ENCODE measurements at regions not wholly inside any gene's neighbourhood (a gene's known extent, or its start where the extent isn't known, plus 50 kb on each side); places are given as distances from the start of the nearest gene placed in this dataset.
A peak's percentile ranks its signal among the peaks of the same experiment; 100 is the strongest.

DNA sequence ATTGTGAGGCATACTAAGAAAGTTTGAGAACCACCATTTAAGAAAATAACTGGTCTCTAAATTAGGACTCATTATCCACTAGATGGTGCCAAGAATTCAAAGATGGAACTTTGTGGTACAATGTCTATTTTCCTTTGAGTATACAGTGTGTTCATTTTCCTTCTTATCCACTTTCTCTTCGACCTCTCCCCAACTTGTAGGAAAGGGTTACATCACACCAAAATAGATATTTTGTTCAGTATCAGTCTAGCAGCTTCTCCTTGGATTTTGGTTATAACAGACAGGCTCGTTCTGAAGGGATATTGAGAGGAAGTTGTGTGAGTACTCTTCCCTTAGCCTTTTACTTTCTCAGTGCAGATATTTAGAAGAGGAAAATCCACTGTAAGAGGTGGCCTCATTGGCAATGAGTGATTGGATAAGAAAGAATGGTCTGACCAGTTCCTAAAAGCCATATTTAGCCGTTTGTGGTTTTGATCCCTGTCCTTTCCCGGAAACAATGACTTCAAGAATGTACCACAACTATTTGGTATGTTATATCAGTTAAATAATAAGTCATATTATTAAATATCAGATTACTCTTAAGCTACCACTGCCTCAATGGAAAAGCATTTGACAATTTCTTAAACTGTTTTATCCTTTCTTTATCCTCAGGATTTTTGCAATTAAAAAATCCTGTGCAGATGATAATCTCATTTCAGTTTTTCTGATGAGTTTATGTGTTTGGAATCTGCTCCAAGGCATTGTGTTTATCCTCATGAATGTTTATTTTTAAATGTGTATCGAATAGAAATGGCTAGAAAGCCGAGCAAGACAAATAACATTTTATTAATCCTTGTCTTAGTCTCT is 69.0 kb upstream of the GRAMD2B start:
- Mint-ChIP-seq H3K9me3 (no peaks in the 10 kb centered on the region), H3K4me3 (no peak overlapping the region), H3K27me3 (ENCODE audit: low read depth) (no peaks in the 10 kb centered on the region), H3K36me3 (ENCODE audit: low read depth) (no peaks in the 10 kb centered on the region), H3K4me1 (peaks cover 42% of the 10 kb centered on the region), H3K27ac (ENCODE audit: unreplicated experiment) (peak overlapping the region; percentile 97)
- TF ChIP-seq, protein P1, sequence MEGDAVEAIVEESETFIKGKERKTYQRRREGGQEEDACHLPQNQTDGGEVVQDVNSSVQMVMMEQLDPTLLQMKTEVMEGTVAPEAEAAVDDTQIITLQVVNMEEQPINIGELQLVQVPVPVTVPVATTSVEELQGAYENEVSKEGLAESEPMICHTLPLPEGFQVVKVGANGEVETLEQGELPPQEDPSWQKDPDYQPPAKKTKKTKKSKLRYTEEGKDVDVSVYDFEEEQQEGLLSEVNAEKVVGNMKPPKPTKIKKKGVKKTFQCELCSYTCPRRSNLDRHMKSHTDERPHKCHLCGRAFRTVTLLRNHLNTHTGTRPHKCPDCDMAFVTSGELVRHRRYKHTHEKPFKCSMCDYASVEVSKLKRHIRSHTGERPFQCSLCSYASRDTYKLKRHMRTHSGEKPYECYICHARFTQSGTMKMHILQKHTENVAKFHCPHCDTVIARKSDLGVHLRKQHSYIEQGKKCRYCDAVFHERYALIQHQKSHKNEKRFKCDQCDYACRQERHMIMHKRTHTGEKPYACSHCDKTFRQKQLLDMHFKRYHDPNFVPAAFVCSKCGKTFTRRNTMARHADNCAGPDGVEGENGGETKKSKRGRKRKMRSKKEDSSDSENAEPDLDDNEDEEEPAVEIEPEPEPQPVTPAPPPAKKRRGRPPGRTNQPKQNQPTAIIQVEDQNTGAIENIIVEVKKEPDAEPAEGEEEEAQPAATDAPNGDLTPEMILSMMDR (conservative IDR thresholded peaks at IDR 0.05): peak; percentile 74
- DNase-seq (ENCODE audit: low read depth, low spot score): no peak

DNA sequence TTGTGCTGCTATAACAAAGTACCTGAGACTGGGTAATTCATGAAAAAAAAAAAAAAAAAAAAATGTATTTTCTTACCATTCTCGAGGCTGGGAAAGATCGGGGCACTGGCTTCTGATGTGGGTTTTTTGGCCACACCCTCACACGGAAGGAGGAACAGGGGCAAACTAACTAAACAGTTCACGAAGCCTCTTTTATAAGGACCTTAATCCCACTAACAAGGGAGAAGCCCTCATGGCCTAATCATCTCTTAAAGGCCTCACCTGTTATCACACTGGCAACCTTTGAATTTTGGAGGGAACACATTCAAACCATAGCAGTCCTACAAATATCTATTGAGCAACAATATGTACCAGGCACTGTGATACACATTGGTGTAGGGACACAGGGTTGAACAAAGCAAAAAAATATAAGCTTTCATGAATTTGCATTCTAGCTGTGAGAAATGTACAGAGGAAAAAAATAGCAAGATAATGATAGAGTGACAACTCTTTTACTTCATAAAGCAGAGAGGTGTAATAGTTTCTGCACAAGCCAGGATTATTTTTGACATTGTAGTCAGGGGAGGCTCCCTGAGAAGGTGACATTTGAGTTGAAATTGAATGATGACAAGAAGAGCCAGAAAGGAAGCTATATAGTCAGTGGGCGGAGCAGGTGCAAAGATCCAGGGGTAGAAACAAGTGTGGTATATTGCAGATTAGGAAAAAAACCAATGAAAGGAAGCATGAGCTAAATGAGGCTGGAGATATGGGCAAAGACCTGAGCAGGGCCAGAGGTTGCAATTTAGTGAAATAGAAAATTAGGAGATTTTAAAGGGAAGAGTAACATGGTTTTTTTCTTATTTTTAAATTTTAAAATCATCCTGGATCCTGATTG is 68.1 kb upstream of the GRAMD2B start:
- no peaks in the 10 kb centered on the region for H3K27me3 Mint-ChIP-seq (ENCODE audit: low read depth)

GRCh38 chr5:126355940-126356339 is 67.3 kb upstream of the GRAMD2B start:
- DNase-seq (ENCODE audit: low read depth, low spot score): no peak
- H3K27me3 Mint-ChIP-seq (ENCODE audit: low read depth): no peaks in the 10 kb centered on the region
- peaks cover 30% of the 10 kb centered on the region for H3K4me1 Mint-ChIP-seq
- no peak overlapping the region for H3K27ac Mint-ChIP-seq (ENCODE audit: unreplicated experiment)
- H3K36me3 Mint-ChIP-seq (ENCODE audit: low read depth): no peaks in the 10 kb centered on the region
- H3K9me3 Mint-ChIP-seq: no peaks in the 10 kb centered on the region
- TF ChIP-seq, protein P1 (conservative IDR thresholded peaks at IDR 0.05): no peak
- no peak overlapping the region for H3K4me3 Mint-ChIP-seq

More for the DNA sequence above, 68.1 kb upstream of the GRAMD2B start:
- Mint-ChIP-seq H3K36me3 (ENCODE audit: low read depth) (no peaks in the 10 kb centered on the region), H3K4me1 (peaks cover 33% of the 10 kb centered on the region), H3K4me3 (no peak overlapping the region), H3K9me3 (no peaks in the 10 kb centered on the region), H3K27ac (ENCODE audit: unreplicated experiment) (no peak overlapping the region)
- TF ChIP-seq, protein P1 (conservative IDR thresholded peaks at IDR 0.05): no peak
- no peak for DNase-seq (ENCODE audit: low read depth, low spot score)

DNA sequence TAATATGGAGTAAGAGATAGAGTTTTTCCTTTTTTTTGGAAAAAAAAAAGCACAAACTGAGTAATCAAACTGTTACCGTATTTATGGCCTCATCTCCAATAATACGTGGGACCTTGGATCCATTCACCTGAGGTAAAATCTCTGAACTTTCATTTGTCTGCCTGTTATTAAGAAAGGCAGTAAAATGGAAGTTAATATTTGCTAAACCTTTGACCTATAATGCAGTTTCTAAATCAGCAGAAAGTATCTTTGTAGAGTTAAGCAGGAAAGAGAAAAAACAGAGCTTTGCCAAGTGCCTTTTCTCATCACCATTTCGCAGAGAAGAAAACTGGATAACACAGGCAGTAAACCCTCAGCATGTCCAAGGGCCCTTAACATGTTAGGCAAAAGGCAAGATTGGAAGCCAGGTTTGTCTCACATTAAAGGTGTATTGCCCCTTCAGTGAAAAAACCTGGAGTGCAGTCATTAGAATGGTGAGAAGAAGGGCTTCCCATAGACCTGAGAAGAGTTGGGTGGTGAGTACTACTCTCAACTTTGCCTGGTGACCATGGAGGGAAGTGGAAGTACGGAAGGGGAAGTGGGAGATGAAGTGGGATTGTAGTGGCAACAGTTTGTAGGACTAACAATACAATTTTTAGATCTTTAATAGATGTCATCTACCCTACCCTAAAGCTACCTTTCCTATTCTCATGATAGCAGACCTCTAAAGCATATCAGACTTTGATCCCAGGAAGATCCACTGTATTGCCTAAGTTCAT is 65.4 kb upstream of the GRAMD2B start:
- TF ChIP-seq, protein P1 (conservative IDR thresholded peaks at IDR 0.05): no peak
- Mint-ChIP-seq H3K36me3 (ENCODE audit: low read depth) (no peaks in the 10 kb centered on the region), H3K4me3 (no peak overlapping the region), H3K9me3 (no peaks in the 10 kb centered on the region), H3K27me3 (ENCODE audit: low read depth) (no peaks in the 10 kb centered on the region), H3K27ac (ENCODE audit: unreplicated experiment) (no peak overlapping the region), H3K4me1 (peaks cover 17% of the 10 kb centered on the region)
- no peak for DNase-seq (ENCODE audit: low read depth, low spot score)

GRCh38 chr5:126358525-126358924 is 64.7 kb upstream of the GRAMD2B start:
- no peaks in the 10 kb centered on the region for H3K36me3 Mint-ChIP-seq (ENCODE audit: low read depth)
- peaks cover 10% of the 10 kb centered on the region for H3K4me1 Mint-ChIP-seq
- DNase-seq (ENCODE audit: low read depth, low spot score): no peak
- H3K4me3 Mint-ChIP-seq: no peak overlapping the region
- H3K27ac Mint-ChIP-seq (ENCODE audit: unreplicated experiment): no peak overlapping the region
- no peaks in the 10 kb centered on the region for H3K27me3 Mint-ChIP-seq (ENCODE audit: low read depth)
- peaks cover 1% of the 10 kb centered on the region for H3K9me3 Mint-ChIP-seq
- TF ChIP-seq, protein P1 (conservative IDR thresholded peaks at IDR 0.05): no peak

Measured in neural crest cell (in vitro differentiated cells).